Stomach smooth muscle (tissue), 2 donors: ENCODE measurements at regions not wholly inside any gene's neighbourhood (a gene's known extent, or its start where the extent isn't known, plus 50 kb on each side); places are given as distances from the start of the nearest gene placed in this dataset.

Experiments
- H3K27ac ChIP-seq: one replicate; pipeline ENCODE4 v1.7.0; 2013; ENCODE audit warnings: mild to moderate bottlenecking, low read length, inconsistent platforms
- H3K27me3 ChIP-seq, 2 donors: one replicate each; pipeline ENCODE4 v1.7.0; 2013; ENCODE audit warnings: low read length in 2 of 2; ENCODE audit not compliant: insufficient read depth in 2 of 2, control insufficient read depth in 1 of 2
- H3K36me3 ChIP-seq, 2 donors: one replicate each; pipeline ENCODE4 v1.7.0; 2013; ENCODE audit warnings: low read length in 2 of 2; ENCODE audit not compliant: control insufficient read depth in 2 of 2, insufficient read depth in 2 of 2
- H3K4me1 ChIP-seq: one replicate; pipeline ENCODE4 v1.7.0; 2013; ENCODE audit warnings: low read length; ENCODE audit not compliant: control insufficient read depth, insufficient read depth
- H3K4me3 ChIP-seq, 2 donors: one replicate each; pipeline ENCODE4 v1.7.0; 2013; ENCODE audit warnings: low read length in 2 of 2
- H3K9ac ChIP-seq, 2 donors: one replicate each; pipeline ENCODE4 v1.7.0; 2013; ENCODE audit warnings: low read length in 2 of 2, mild to moderate bottlenecking in 1 of 2
- H3K9me3 ChIP-seq, 2 donors: one replicate each; pipeline ENCODE4 v1.7.0; 2013; ENCODE audit warnings: low read length in 2 of 2; ENCODE audit not compliant: control insufficient read depth in 2 of 2
- donor health status: healthy.
- donor health status: Pancreatic carcinoma.

- Histone ChIP-seq H3K9ac (no peak overlapping the region), H3K9me3 (no peaks in the 10 kb centered on the region), H3K4me1 (no peaks in the 10 kb centered on the region), H3K27me3 (no peaks in the 10 kb centered on the region), H3K36me3 (no peaks in the 10 kb centered on the region), H3K4me3 (no peak overlapping the region), H3K27ac (no peak overlapping the region)
Observed at GRCh38 chr9:105886136-105886535, 191.8 kb downstream of the TMEM38B start.

DNA sequence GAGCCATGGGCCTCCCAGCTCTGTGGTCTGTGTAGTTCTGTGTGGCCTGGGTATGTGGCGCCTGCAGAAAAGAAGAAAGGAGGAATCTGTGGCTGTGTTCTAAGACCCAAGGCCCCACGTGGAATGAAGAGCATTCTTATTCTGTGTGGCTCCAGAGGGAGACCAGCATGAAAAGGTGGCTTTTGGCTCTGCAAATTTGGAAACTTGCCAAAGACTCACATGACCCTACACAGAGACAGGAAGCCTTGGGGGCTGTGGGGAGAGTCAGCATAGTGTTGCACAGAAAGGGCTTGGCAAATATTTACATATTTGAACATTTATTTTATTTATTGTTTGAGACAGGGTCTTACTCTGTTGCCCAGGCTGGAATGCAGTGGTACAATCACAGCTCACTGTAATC, 193.3 kb downstream of the TMEM38B start:
- Histone ChIP-seq H3K4me1 (no peaks in the 10 kb centered on the region), H3K27ac (no peak overlapping the region), H3K9me3 (no peaks in the 10 kb centered on the region), H3K36me3 (no peaks in the 10 kb centered on the region), H3K27me3 (no peaks in the 10 kb centered on the region), H3K9ac (no peak overlapping the region), H3K4me3 (no peak overlapping the region)

- H3K36me3 ChIP-seq: no peaks in the 10 kb centered on the region
- H3K4me3 ChIP-seq: no peak overlapping the region
- H3K9ac ChIP-seq: no peak overlapping the region
- H3K9me3 ChIP-seq: no peaks in the 10 kb centered on the region
- no peaks in the 10 kb centered on the region for H3K27me3 ChIP-seq
- H3K27ac ChIP-seq: no peak overlapping the region
- H3K4me1 ChIP-seq: no peaks in the 10 kb centered on the region
Observed at GRCh38 chr9:105890046-105890822, 195.9 kb downstream of the TMEM38B start.

GRCh38 chr9:105900123-105900522, 205.8 kb downstream of the TMEM38B start:
- Histone ChIP-seq H3K9me3 (no peaks in the 10 kb centered on the region), H3K27ac (no peak overlapping the region), H3K4me1 (peaks cover 3% of the 10 kb centered on the region), H3K27me3 (no peaks in the 10 kb centered on the region), H3K4me3 (no peak overlapping the region), H3K36me3 (no peaks in the 10 kb centered on the region), H3K9ac (no peak overlapping the region)

- Histone ChIP-seq H3K27ac (no peak overlapping the region), H3K36me3 (no peaks in the 10 kb centered on the region), H3K4me1 (peaks cover 3% of the 10 kb centered on the region), H3K4me3 (no peak overlapping the region), H3K9ac (no peak overlapping the region), H3K9me3 (no peaks in the 10 kb centered on the region), H3K27me3 (no peaks in the 10 kb centered on the region)
Observed at GRCh38 chr9:105901514-105902109, 207.3 kb downstream of the TMEM38B start.

DNA sequence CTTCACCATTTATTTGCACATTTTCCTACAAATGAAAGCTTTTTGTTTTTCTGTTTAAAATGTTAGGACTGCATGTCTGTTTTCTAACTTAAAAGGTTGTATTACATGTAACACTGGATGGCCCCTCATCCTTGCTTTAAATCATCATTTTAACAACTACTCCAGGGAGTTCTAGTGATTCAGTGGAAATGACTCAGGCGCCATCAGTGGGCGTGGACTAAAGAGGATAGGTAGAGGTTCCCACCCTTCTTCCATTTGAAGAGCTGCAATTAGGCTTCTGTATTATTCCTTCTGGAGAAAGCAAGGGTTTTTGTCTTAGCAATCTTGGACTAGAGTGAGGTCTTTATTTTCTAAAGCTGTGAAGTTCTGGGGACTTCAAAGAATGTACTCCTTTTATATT, 213.7 kb downstream of the TMEM38B start:
- Histone ChIP-seq H3K9ac (no peak overlapping the region), H3K4me1 (peaks cover 9% of the 10 kb centered on the region), H3K27me3 (no peaks in the 10 kb centered on the region), H3K4me3 (no peak overlapping the region), H3K9me3 (no peaks in the 10 kb centered on the region), H3K27ac (no peak overlapping the region), H3K36me3 (no peaks in the 10 kb centered on the region)

GRCh38 chr9:105911104-105911911, 217.0 kb downstream of the TMEM38B start:
- H3K4me3 ChIP-seq: no peak overlapping the region

DNA sequence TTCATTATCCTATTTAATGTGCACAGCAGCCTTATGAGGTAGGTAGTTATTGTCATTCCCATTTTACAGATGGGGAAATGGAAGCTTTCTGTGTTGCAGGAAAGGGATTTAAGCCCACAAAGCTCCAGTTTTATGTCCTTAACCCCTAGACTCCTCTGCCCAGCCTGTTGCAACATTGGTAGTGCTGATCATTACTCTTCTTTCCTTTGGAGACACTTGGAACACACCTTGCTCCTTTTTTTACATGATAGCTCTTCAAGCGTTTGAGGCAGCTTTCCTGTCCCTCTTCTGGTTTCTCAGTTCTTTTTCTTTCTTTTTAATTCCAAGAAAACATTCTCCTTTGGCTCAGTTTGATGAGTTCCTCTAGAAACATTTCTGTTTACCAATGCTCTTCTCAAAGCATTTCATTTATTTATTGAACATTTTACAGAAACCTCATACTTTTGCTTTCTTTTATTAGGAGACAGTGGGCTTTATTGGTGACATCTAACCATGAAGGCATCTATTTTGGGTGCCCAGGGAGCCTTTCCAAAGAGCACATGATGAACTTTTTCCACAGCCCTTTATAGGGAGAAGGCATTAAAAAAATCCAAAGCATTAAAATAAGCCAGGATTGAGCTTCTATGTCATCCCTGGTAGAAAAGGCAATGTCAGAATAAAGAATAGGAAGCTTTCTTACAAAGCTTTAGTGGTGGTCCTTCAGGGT, 218.0 kb downstream of the TMEM38B start:
- Histone ChIP-seq H3K27me3 (no peaks in the 10 kb centered on the region), H3K27ac (no peak overlapping the region), H3K9ac (no peak overlapping the region), H3K4me1 (peaks cover 9% of the 10 kb centered on the region), H3K4me3 (no peak overlapping the region), H3K36me3 (no peaks in the 10 kb centered on the region), H3K9me3 (no peaks in the 10 kb centered on the region)

More at GRCh38 chr9:105911104-105911911, 217.0 kb downstream of the TMEM38B start:
- H3K27ac ChIP-seq: no peak overlapping the region
- no peaks in the 10 kb centered on the region for H3K36me3 ChIP-seq
- H3K9me3 ChIP-seq: no peaks in the 10 kb centered on the region
- no peak overlapping the region for H3K9ac ChIP-seq
- no peaks in the 10 kb centered on the region for H3K27me3 ChIP-seq
- H3K4me1 ChIP-seq: peaks cover 9% of the 10 kb centered on the region

DNA sequence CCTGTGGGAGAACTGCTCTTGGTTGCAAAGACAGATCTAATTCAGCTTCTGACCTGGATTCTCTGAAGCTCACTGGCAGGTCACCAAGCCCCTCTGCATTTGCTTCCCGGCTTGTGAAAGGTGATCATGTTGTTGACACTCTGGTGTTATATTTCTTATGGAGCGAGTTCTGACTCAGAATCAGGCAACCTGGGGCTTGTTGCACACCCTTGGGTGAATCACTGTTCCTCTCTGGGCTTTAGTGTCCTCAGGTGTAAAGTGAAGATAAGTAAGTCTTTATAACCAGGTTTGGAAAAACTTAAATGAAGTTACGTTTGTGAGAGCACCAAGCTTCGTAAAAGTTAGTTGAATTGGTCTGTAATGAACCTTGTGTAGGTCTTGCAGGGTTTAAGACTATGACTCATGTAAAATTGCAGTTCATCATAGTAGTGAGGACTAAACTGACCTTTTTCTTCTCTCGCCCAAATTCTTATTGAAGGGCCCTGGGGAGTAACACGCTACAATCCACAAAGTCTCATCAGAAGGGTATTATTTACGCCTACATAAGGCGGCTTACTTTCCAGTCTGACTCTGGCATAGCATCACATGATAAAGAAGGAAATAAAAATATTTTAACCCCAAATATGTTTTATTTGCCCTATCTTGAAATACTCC, 218.6 kb downstream of the TMEM38B start:
- peaks cover 9% of the 10 kb centered on the region for H3K4me1 ChIP-seq
- H3K9me3 ChIP-seq: no peaks in the 10 kb centered on the region
- H3K27me3 ChIP-seq: no peaks in the 10 kb centered on the region
- no peak overlapping the region for H3K9ac ChIP-seq
- no peak overlapping the region for H3K27ac ChIP-seq
- H3K4me3 ChIP-seq: no peak overlapping the region
- H3K36me3 ChIP-seq: no peaks in the 10 kb centered on the region

GRCh38 chr9:105921057-105921726, 226.9 kb downstream of the TMEM38B start:
- Histone ChIP-seq H3K4me1 (no peaks in the 10 kb centered on the region), H3K27ac (no peak overlapping the region), H3K9me3 (no peaks in the 10 kb centered on the region), H3K9ac (no peak overlapping the region), H3K36me3 (no peaks in the 10 kb centered on the region), H3K4me3 (no peak overlapping the region), H3K27me3 (no peaks in the 10 kb centered on the region)
